HCT116 (cell line): ENCODE measurements at regions not wholly inside any gene's neighbourhood (a gene's known extent, or its start where the extent isn't known, plus 50 kb on each side); places are given as distances from the start of the nearest gene placed in this dataset.

Experiments
- ATAC-seq: fragments of 200-7000 bp; cut with Tn5 transposase; 2 replicates; pipeline ENCODE4 v1.9.1; 2020; ENCODE audit warnings: mild to moderate bottlenecking, moderate library complexity
- BruUV-seq: library from RNA; stranded (reverse); fragments of 400-500 nt; replicated peaks from 2 replicates; lab custom pipeline; 2021; lab: Mats Ljungman, UMichigan
- CTCF ChIA-PET: fragments of 300-600 bp; sonication (Branson Sonifier 250); formaldehyde crosslinking; loops from one replicate; lab custom pipeline; 2021; ENCODE audit warnings: antibody characterized with exemption; lab: Charles Lee
- POLR2A ChIA-PET: fragments of 300-600, 350-600 bp; sonication (Branson Sonifier 250); formaldehyde crosslinking; loops from one replicate; lab custom pipeline; 2021; ENCODE audit warnings: antibody characterized with exemption; lab: Charles Lee
- RAD21 ChIA-PET, 2 experiments: fragments of 300-600 bp; sonication (Branson Sonifier 250); formaldehyde crosslinking; loops; one replicate each; lab custom pipeline; 2023; ENCODE audit warnings: low total read pairs in 2 of 2; ENCODE audit not compliant: uncharacterized antibody in 2 of 2, unreplicated experiment in 2 of 2, low non-redundant PET in 1 of 2; lab: Charles Lee
- DNase-seq: peaks from one replicate; pipeline ENCODE4 v3.0.0-alpha.2; 2010; ENCODE audit warnings: low read depth, low spot score
- H2AFZ ChIP-seq: fragments of 200-600 bp; shearing (Covaris generic), sonication (generic); 2 replicates; pipeline ENCODE4 v1.6.1; 2017; ENCODE audit warnings: low read depth, mixed run types, mixed read lengths, antibody characterized with exemption, low read length; ENCODE audit not compliant: poor library complexity, severe bottlenecking
- H3K27ac ChIP-seq: 2 replicates; pipeline ENCODE4 v1.5.1; 2012; ENCODE audit warnings: low read depth, low read length
- H3K27me3 ChIP-seq: fragments of 200-600 bp; sonication (generic); 2 replicates; pipeline ENCODE4 v1.6.1; 2016; ENCODE audit warnings: mixed run types, low read length, mixed read lengths; ENCODE audit not compliant: insufficient read depth
- H3K36me3 ChIP-seq, 2 experiments: fragments of 200-500 bp in 1 of 2; fragments of 200-600 bp in 1 of 2; sonication (Bioruptor generic) in 1 of 2; sonication (generic) in 1 of 2; 2 replicates each; pipeline versions ENCODE4 v1.5.1 to v1.6.1; 2014 to 2016; ENCODE audit warnings: low read length in 2 of 2, inconsistent platforms in 1 of 2, mixed read lengths in 1 of 2, mixed run types in 1 of 2; ENCODE audit not compliant: insufficient read depth in 2 of 2, control insufficient read depth in 1 of 2
- H3K4me1 ChIP-seq, 2 experiments: fragments of 200-600 bp in 1 of 2; sonication (generic) in 1 of 2; 2 replicates each; pipeline versions ENCODE4 v1.5.1 to v1.6.1; 2012 to 2017; ENCODE audit warnings: low read length in 2 of 2, inconsistent platforms in 1 of 2, mild to moderate bottlenecking in 1 of 2, mixed read lengths in 1 of 2, mixed run types in 1 of 2, moderate library complexity in 1 of 2; ENCODE audit not compliant: insufficient read depth in 2 of 2, control insufficient read depth in 1 of 2
- H3K4me2 ChIP-seq: fragments of 200-600 bp; sonication (generic); 2 replicates; pipeline ENCODE4 v1.6.1; 2017; ENCODE audit warnings: mixed run types, low read length, mixed read lengths
- H3K4me3 ChIP-seq, 2 experiments: fragments of 200-600 bp in 1 of 2; sonication (generic) in 1 of 2; replicated peaks in 1 of 2; 2 replicates each; pipeline ENCODE4 v1.5.1; 2011 to 2016; ENCODE audit warnings: low read length in 2 of 2, control low read depth in 1 of 2, low read depth in 1 of 2, mild to moderate bottlenecking in 1 of 2, mixed read lengths in 1 of 2, mixed run types in 1 of 2
- H3K79me2 ChIP-seq: fragments of 200-600 bp; sonication (generic); 2 replicates; pipeline ENCODE4 v1.6.1; 2017; ENCODE audit warnings: mild to moderate bottlenecking, mixed run types, low read length, moderate library complexity, mixed read lengths; ENCODE audit not compliant: insufficient read depth
- H3K9ac ChIP-seq: fragments of 200-600 bp; sonication (generic); 2 replicates; pipeline ENCODE4 v1.6.1; 2016; ENCODE audit warnings: low read length, mixed read lengths
- H3K9me2 ChIP-seq: fragments of 200-600 bp; sonication (generic), shearing (Covaris generic); 2 replicates; pipeline ENCODE4 v1.6.1; 2017; ENCODE audit warnings: mixed run types, mild to moderate bottlenecking, moderate library complexity; ENCODE audit not compliant: insufficient read depth
- H3K9me3 ChIP-seq, 2 experiments: fragments of 200-500 bp in 1 of 2; fragments of 200-600 bp in 1 of 2; sonication (Bioruptor generic) in 1 of 2; sonication (generic) in 1 of 2; 2 replicates each; pipeline ENCODE4 v1.6.1; 2014 to 2017; ENCODE audit warnings: low read length in 2 of 2, mixed read lengths in 2 of 2, inconsistent platforms in 1 of 2, low read depth in 1 of 2, mild to moderate bottlenecking in 1 of 2, mixed run types in 1 of 2, moderate library complexity in 1 of 2; ENCODE audit not compliant: control insufficient read depth in 1 of 2, insufficient read depth in 1 of 2
- H4K20me1 ChIP-seq: fragments of 200-600 bp; sonication (generic), shearing (Covaris generic); 2 replicates; pipeline ENCODE4 v1.6.1; 2017; ENCODE audit warnings: mixed run types, mild to moderate bottlenecking, moderate library complexity; ENCODE audit not compliant: insufficient read depth
- CBX3 ChIP-seq: IDR thresholded peaks from 2 replicates; pipeline ENCODE4 v1.6.1; 2012; ENCODE audit warnings: low read depth
- CEBPB ChIP-seq: IDR thresholded peaks from 2 replicates; pipeline ENCODE4 v1.6.1; 2012; ENCODE audit warnings: low read depth
- ELF1 ChIP-seq: IDR thresholded peaks from 2 replicates; pipeline ENCODE4 v1.6.1; 2012; ENCODE audit warnings: low read depth, borderline replicate concordance
- EZH2phosphoT487 ChIP-seq: fragments of 200-600 bp; IDR thresholded peaks from 2 replicates; pipeline ENCODE4 v1.6.1; 2018; ENCODE audit warnings: antibody characterized with exemption, borderline replicate concordance
- POLR2AphosphoS5 ChIP-seq: IDR thresholded peaks from 2 replicates; pipeline ENCODE4 v1.6.1; 2011; ENCODE audit warnings: mild to moderate bottlenecking, low read depth, low read length, moderate library complexity
- RAD21 ChIP-seq: IDR thresholded peaks from 2 replicates; pipeline ENCODE4 v1.6.1; 2012; ENCODE audit warnings: low read depth, mild to moderate bottlenecking
- SIN3A ChIP-seq: IDR thresholded peaks from 2 replicates; pipeline ENCODE4 v1.6.1; 2012; ENCODE audit warnings: low read depth
- SRF ChIP-seq: IDR thresholded peaks from 2 replicates; pipeline ENCODE4 v1.6.1; 2012; ENCODE audit warnings: low read depth
- TCF7L2 ChIP-seq: IDR thresholded peaks from 2 replicates; pipeline ENCODE4 v1.7.0; 2011; ENCODE audit warnings: borderline replicate concordance, inconsistent platforms; ENCODE audit not compliant: insufficient read depth, insufficient read length; ENCODE audit errors: extremely low read depth
- YY1 ChIP-seq: IDR thresholded peaks from 2 replicates; pipeline ENCODE4 v1.6.1; 2011; ENCODE audit warnings: low read length, low read depth, moderate library complexity, mild to moderate bottlenecking; ENCODE audit not compliant: insufficient replicate concordance; ENCODE audit errors: extremely low read depth
- ZFX ChIP-seq: fragments of 450-650 bp; IDR thresholded peaks from 2 replicates; pipeline ENCODE4 v1.6.1; 2017
- ZNF274 ChIP-seq: fragments of 200-500 bp; sonication (Bioruptor generic); IDR thresholded peaks from 2 replicates; pipeline ENCODE4 v1.6.1; 2014; ENCODE audit warnings: mild to moderate bottlenecking, low read depth, low read length, inconsistent platforms
- intact Hi-C: fragments of 100-400 bp; cut with micrococcal nuclease; formaldehyde crosslinking; loops from 2 replicates; pipeline ENCODE4 v1.10.0; 2022
- TF ChIP-seq, protein P1 (sequence below), 3 experiments: fragments of 200-600 bp in 1 of 3; sonication (generic) in 1 of 3; IDR thresholded peaks in 2 of 3; conservative IDR thresholded peaks in 1 of 3; 2 replicates each; pipeline ENCODE4 v1.5.1; 2012 to 2017; ENCODE audit warnings: low read depth in 2 of 3, low read length in 2 of 3, antibody characterized with exemption in 1 of 3, borderline replicate concordance in 1 of 3, control low read depth in 1 of 3, mild to moderate bottlenecking in 1 of 3, mixed read lengths in 1 of 3, mixed run types in 1 of 3, moderate library complexity in 1 of 3; ENCODE audit not compliant: insufficient read depth in 1 of 3
- TF ChIP-seq, protein P2 (sequence below): IDR thresholded peaks from 2 replicates; pipeline ENCODE4 v1.6.1; 2011; ENCODE audit warnings: mild to moderate bottlenecking, low read length, moderate library complexity; ENCODE audit not compliant: insufficient replicate concordance; ENCODE audit errors: extremely low read depth
- TF ChIP-seq, protein P3 (sequence below): IDR thresholded peaks from 2 replicates; pipeline ENCODE4 v1.6.1; 2012
- TF ChIP-seq, protein P4 (sequence below): IDR thresholded peaks from 2 replicates; pipeline ENCODE4 v1.6.1; 2012

DNA sequence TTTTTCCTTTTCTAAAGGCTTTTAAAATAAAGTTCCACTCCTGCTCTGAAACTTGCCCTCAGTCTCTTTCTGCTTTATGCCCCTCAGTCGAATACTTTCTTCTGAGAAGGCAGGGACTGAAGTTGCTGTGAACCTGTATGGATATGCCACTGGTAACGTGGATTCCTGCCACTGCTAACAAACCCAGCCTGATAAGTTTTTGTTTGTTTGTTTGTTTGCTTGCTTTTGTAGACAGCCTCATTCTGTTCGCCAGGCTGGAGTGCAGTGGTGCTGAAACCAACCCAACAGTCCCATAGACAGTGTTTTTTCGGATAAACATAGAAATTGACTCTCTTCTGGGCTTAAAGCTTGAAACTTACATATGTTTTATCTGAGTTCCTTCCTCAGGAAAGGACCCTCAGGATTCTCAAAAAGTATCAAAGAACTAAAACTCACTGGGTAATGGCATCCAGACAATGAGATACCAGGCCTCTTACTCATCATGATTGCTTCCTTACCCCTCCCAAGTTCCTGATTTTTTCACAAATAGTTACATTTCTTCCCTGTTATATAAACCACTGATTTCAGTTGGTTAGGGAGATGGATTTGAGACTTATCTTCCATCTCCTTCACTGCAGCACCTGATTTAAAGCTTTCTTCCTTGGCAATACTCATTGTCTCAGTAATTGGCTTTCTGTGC, 273.6 kb downstream of the SDHAF3 start:
- CTCF ChIA-PET: no interaction called here
- H2AFZ ChIP-seq: no peak overlapping the region
- H4K20me1 ChIP-seq: no peaks in the 10 kb centered on the region
- no peak overlapping the region for H3K4me2 ChIP-seq
- H3K27ac ChIP-seq: no peak overlapping the region
- no peak overlapping the region for H3K9ac ChIP-seq
- no peaks in the 10 kb centered on the region for H3K27me3 ChIP-seq
- ATAC-seq: no peak
- no peak for TF ChIP-seq TCF7L2
- H3K9me2 ChIP-seq: no peaks in the 10 kb centered on the region
- H3K36me3 ChIP-seq: no peaks in the 10 kb centered on the region
- H3K9me3 ChIP-seq: no peaks in the 10 kb centered on the region
- no peak overlapping the region for H3K4me3 ChIP-seq
- H3K4me1 ChIP-seq: no peaks in the 10 kb centered on the region; a peak in 1 of 4 replicates
- RAD21 ChIA-PET: no interaction called here
- no peaks in the 10 kb centered on the region for H3K79me2 ChIP-seq
- POLR2A ChIA-PET: no interaction called here
- intact Hi-C loops: loop anchor here (5.0 kb wide), 1 partner anchor 49 kb away; no protein-coding TSS in a partner anchor
- no TSS peak for BruUV-seq
- DNase-seq: no peak

DNA sequence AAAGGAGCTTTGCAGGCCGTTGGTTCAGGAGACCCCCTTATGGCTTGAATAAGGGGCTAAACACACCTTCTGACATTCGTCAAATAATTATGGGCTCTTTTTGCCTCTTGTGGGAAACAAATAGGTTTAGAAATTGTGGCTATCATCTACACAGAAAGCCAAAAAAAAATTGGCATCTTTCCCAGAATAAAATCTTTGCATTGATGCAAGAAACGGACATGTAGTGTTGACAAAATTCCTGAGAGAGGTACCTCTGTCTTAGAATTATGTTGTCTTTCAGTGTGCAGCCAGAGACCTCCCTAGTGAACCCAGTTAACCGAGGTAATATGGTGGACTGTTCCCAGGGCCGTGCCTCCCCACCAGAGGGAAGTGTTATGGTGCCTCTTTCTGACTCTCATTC, 283.9 kb downstream of the SDHAF3 start:
- intact Hi-C loops: loop anchor here (10.0 kb wide), 1 partner anchor 433 kb away; no protein-coding TSS in a partner anchor
- TF ChIP-seq EZH2phosphoT487: no peak
- TF ChIP-seq SIN3A: no peak
- no peak for TF ChIP-seq SRF
- TF ChIP-seq, protein P1, sequence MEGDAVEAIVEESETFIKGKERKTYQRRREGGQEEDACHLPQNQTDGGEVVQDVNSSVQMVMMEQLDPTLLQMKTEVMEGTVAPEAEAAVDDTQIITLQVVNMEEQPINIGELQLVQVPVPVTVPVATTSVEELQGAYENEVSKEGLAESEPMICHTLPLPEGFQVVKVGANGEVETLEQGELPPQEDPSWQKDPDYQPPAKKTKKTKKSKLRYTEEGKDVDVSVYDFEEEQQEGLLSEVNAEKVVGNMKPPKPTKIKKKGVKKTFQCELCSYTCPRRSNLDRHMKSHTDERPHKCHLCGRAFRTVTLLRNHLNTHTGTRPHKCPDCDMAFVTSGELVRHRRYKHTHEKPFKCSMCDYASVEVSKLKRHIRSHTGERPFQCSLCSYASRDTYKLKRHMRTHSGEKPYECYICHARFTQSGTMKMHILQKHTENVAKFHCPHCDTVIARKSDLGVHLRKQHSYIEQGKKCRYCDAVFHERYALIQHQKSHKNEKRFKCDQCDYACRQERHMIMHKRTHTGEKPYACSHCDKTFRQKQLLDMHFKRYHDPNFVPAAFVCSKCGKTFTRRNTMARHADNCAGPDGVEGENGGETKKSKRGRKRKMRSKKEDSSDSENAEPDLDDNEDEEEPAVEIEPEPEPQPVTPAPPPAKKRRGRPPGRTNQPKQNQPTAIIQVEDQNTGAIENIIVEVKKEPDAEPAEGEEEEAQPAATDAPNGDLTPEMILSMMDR (IDR thresholded peaks at IDR 0.05 in 2 of 3, conservative IDR thresholded peaks at IDR 0.05 in 1 of 3; ENCODE audit: borderline replicate concordance in 1 of 3, insufficient read depth in 1 of 3, low read depth in 2 of 3, low read length in 2 of 3): no peak
- TF ChIP-seq RAD21: no peak
- no peak for TF ChIP-seq YY1
- TF ChIP-seq ELF1: no peak
- no peak for TF ChIP-seq CEBPB
- TF ChIP-seq ZFX: no peak
- TF ChIP-seq ZNF274: no peak
- TF ChIP-seq, protein P2, sequence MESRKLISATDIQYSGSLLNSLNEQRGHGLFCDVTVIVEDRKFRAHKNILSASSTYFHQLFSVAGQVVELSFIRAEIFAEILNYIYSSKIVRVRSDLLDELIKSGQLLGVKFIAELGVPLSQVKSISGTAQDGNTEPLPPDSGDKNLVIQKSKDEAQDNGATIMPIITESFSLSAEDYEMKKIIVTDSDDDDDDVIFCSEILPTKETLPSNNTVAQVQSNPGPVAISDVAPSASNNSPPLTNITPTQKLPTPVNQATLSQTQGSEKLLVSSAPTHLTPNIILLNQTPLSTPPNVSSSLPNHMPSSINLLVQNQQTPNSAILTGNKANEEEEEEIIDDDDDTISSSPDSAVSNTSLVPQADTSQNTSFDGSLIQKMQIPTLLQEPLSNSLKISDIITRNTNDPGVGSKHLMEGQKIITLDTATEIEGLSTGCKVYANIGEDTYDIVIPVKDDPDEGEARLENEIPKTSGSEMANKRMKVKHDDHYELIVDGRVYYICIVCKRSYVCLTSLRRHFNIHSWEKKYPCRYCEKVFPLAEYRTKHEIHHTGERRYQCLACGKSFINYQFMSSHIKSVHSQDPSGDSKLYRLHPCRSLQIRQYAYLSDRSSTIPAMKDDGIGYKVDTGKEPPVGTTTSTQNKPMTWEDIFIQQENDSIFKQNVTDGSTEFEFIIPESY: no peak
- TF ChIP-seq, protein P3, sequence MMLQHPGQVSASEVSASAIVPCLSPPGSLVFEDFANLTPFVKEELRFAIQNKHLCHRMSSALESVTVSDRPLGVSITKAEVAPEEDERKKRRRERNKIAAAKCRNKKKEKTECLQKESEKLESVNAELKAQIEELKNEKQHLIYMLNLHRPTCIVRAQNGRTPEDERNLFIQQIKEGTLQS: no peak
- TF ChIP-seq, protein P4, sequence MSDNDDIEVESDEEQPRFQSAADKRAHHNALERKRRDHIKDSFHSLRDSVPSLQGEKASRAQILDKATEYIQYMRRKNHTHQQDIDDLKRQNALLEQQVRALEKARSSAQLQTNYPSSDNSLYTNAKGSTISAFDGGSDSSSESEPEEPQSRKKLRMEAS: no peak
- no peak for TF ChIP-seq CBX3
- TF ChIP-seq POLR2AphosphoS5: no peak

More for the DNA sequence above, 283.9 kb downstream of the SDHAF3 start:
- RAD21 ChIA-PET: no interaction called here
- no peaks in the 10 kb centered on the region for H3K36me3 ChIP-seq
- no TSS peak for BruUV-seq
- H3K4me2 ChIP-seq: no peak overlapping the region
- no peaks in the 10 kb centered on the region; the same call in 1 of the 2 replicates for H4K20me1 ChIP-seq
- no peak overlapping the region for H3K4me3 ChIP-seq
- no peaks in the 10 kb centered on the region for H3K4me1 ChIP-seq
- no peak overlapping the region for H3K27ac ChIP-seq
- no peaks in the 10 kb centered on the region for H3K9me3 ChIP-seq
- POLR2A ChIA-PET: no interaction called here
- CTCF ChIA-PET: no interaction called here
- peaks cover 48% of the 10 kb centered on the region for H3K27me3 ChIP-seq
- ATAC-seq (no peak), DNase-seq (no peak)
- H3K9ac ChIP-seq: no peak overlapping the region
- H2AFZ ChIP-seq: no peak overlapping the region
- H3K9me2 ChIP-seq: no peaks in the 10 kb centered on the region
- no peaks in the 10 kb centered on the region for H3K79me2 ChIP-seq
